ENCODE measurements at regions not wholly inside any gene's neighbourhood (a gene's known extent, or its start where the extent isn't known, plus 50 kb on each side); places are given as distances from the start of the nearest gene placed in this dataset.

DNA sequence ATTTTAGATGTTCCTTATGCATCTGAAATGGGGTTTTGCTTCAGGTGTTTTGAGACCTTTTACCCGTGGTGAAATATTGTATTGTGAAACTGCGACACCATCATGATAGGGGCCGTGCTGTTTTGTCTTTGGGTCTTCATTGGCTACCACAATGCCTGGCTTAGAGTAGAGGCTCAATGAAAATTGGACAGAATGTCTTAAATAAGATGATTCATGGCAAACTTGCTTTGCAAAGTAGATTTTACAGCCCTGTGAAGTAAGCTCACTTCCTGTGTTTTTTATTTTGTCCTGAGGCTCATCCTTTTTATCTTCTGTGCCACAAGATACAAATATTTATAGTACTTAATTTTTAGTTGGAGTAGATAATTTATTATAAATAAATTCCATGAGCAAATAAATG is 111.3 kb upstream of the FRMD6 start:
- no peak for DNase-seq (ENCODE audit: low read depth in 2 of 3, low spot score in 1 of 3)

DNA sequence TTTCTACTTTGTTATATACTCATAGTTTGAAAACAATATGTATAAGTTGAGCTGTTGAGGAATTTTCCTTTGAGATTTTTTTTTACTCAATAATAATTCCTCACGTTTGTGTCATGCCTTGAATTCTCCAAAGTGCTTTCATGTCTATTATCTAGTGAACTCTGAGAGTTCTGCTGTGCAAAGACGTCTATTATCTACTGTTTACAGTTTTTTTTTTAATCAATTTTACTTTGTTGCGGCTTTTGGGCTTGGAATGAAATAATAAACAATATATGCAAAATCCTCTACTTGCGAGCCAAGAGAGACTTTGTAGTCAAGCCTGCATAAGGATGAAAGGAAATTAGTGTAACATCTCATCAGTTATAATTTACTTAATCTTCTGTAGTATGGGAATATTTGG is 107.2 kb upstream of the FRMD6 start:
- no peak for DNase-seq (ENCODE audit: low read depth in 2 of 3, low spot score in 1 of 3)

DNA sequence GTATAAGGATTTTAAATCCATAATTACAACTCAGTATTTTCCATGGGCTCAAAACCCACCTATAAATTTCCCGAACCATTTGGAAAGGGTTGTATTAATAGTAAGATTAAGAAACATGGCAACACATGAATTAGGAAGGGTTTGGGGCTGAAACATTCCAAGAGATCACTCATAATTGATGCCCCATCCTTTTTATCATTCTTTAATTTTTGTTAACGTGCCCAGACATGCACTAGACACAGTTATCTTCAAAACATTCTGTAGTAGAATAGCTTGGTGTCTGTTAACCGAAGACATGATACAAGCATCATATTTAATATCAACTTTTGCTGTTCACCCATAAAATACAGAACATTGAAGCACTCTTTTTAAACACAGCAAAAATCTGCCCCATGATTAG is 106.8 kb upstream of the FRMD6 start:
- no peak for DNase-seq (ENCODE audit: low read depth in 2 of 3, low spot score in 1 of 3)

DNA sequence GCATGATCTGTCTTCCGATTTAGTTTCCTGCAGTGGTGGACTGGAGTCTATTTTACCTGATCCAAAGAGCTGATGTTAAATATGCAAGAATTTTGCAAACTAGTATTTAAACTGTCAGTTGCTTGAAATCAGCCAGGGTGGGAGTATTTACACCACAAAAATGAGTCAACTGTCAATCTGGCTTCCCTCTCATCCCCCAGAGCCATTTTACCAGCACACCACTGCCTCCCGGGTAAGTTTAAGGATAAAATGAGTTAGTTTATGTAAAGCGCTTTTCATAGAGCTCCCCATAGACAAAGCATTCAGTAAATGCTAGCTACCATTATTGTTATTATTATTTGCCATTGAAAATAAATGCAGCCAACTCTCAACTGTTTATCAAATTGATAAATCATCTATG is 106.3 kb upstream of the FRMD6 start:
- no peak for DNase-seq (ENCODE audit: low read depth in 2 of 3, low spot score in 1 of 3)

DNA sequence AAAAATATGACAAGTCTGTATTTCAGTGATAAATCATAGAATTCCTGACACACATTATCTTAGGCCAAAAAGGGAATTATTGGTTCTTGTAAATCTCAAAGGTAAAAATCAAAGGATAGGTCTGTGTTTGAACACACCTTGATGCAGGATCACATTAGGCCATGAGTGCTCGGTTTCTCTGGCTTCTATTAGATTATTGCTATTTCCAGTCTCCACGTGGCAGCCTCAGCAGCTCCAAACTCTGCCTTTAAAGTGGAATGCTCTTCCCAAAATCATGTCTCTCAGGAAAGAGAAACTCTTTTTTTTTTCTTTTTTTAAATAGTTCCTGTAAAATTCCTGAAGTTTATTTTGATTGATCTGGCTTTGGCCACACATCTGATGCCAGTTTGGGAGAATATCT is 105.6 kb upstream of the FRMD6 start:
- DNase-seq (ENCODE audit: low read depth in 2 of 3, low spot score in 1 of 3) = no peak

DNA sequence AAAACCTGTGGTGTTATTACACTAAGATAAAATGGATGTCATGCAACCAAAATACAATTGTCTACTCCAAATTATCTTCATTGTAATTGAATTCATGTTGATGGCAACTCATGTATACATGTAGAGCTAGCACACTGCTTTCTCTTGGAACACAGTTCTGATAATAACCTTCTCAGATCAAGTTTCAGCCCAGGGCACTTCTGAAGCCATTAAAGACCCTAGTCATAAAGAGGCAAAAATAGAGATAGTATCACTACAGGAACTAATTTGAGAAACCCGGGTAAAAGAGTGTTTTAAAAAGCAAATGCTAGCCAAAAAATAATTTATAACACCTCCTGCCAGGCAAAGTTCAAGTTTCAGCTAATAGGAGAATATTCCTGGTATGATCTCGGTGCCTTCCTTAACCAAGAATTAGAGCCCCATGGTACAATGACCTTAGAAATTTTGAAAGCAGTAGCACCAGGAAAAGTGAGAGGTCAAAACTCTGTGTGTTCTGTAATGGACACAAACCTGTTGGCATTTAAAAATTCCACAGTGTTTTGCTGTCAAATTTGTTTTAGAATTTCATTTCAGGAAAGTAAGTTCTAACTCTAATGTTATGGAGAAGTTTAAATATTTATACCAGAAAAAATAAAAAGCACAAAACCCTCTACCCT is 105.0 kb upstream of the FRMD6 start:
- no peak for DNase-seq (ENCODE audit: low read depth in 2 of 3, low spot score in 1 of 3)

DNA sequence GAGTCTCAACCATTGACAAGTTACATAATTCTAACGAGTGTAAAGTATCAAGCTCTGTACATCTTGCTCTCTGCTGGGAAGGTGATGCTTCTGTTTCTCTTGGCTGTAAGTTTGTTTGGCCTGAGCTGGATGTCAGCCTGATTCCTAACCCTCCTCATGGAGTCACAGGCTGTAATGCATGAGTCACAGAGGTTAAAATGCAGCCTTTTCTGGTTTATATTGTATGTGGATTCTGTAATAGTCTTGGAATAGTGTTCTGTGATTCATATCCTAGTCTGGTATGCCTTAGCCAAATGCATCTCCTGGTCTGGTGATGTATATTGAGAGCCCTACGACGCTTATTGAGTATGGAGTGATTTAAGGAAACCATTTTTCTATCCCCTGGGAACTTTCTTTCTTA is 104.5 kb upstream of the FRMD6 start:
- DNase-seq (ENCODE audit: low read depth in 2 of 3, low spot score in 1 of 3) = no peak

DNA sequence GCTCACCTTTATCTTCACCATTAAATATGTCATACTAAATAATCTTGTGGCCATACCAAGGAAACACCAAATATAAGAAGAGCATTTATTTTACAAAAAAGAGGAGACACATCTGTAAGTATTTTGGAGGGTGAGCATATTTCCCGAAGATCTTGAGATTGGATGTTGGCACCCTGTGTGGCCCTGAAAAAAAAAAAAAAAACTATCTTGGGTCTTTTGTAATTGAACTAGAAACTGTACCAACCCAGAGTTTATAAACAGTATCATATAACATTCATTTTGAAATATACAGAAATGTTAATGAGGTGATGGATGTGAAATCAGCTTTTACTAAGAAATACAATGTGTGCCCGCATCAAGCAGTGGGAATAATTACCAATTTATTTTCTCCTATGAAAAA is 104.0 kb upstream of the FRMD6 start:
- DNase-seq (ENCODE audit: low read depth in 2 of 3, low spot score in 1 of 3) = no peak

DNA sequence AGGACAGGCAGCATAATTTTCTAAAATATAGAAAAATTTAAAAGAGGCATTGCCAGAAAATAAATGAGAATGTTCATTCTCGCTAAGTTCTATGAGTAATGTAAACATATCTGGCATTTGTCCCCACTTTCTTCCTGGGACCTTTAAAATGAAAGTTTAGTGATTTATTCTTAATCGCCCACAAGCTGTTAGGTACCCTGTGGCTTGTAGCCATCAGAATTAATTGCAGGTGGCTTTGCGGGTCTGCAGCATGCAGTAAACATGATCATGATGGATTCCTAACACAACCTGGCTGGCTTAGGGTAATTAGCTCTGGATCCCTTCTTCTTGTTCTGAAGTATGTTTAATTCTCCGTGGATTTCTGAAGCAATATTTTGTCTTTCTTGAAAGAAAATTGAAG is 103.5 kb upstream of the FRMD6 start:
- DNase-seq (ENCODE audit: low read depth in 2 of 3, low spot score in 1 of 3) = no peak

DNA sequence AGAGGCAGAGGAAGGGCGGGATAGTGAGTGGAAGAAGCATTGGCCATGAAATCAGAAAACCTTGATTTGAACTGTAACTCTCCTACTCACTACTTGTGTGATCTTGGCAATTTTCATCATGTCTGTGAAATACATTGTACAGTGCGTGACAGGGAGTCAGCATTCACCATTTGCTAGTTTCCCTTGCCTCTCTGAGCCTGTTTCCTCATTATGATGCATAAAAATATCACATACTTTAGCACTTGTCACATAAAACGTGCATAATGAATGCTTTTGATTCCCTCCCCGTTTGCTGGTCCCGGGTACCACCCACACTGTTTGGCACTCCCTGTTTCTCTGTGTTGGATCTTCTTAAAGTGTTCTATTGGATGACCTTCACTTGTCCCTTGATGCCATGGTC is 101.1 kb upstream of the FRMD6 start:
- DNase-seq (ENCODE audit: low read depth in 2 of 3, low spot score in 1 of 3) = no peak

DNA sequence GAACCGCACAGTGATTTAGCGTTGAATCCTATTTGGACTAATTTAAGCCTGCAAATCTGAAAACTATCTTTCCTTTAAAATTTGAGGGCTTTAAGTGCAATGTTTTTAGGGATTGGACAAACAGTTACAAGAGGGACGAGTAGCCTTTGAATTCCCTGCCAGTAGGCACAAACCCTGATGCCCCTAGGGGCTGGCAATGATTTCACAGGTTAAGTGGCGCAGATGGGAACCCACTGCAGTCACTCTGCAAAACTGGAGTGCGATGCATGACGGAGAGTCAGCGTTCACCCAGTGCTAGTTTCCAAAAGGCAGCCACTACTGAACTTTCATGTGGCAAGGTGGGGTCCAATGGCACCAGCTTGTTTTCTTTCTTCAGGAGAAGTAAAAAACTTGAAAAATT is 99.4 kb upstream of the FRMD6 start:
- DNase-seq (ENCODE audit: low read depth in 2 of 3, low spot score in 1 of 3) = no peak

DNA sequence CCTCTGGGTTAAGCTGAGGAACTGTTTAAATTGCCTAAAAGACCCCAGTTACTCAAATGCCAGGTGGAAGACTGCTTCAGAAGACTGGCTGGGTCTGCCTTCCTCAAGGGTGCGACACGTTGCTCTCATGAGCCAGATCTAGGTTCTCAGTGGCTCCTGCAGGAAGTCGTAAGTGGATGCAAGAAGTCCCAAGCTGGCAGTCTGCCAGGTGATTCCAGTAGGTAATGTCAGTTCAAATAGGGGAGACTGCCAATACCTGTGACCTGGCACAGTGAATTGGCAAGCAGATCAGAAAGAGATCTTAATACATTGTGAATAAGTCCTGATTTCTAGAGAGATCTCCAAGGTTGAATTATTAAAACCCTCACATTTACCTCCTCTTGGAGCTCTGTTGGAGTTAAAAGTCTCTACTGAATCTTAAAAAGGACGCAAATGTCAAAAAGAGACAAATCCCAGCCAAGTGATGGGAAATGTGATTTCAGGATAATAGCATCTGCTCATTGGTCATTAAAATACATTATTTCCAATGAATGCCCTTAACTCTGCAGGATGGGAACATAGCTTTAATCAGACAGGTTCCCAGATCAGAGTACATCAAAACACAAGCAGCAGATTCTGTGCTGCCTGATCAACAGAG is 98.8 kb upstream of the FRMD6 start:
- no peak for DNase-seq (ENCODE audit: low read depth in 2 of 3, low spot score in 1 of 3)

DNA sequence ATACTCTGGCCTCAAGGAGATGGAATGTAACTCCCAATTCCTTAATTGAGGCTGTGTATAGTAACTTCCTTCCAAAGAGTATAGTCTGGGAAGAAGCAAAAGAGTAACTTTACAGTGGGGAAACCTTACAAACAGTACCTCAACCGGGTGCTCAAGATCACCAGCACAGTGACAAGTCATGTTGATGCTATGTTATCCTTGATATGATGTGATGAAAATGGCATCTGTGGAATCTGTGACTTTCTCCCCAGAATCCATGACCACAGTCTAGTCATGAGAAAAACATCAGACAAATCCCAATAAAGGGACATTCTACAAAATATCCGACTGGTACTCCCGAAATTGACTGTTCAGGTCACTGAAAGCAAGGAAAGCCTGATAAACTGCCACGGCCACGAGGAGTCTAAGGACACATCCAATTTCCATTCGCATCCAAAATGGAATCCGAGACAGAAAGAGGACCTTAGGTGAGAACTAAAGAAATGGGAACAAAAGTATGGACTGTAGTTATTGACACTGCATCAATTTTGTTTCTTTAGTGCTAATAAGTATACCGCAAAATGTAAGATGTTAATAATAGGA is 97.3 kb upstream of the FRMD6 start:
- DNase-seq (ENCODE audit: low read depth in 2 of 3, low spot score in 1 of 3) = no peak

DNA sequence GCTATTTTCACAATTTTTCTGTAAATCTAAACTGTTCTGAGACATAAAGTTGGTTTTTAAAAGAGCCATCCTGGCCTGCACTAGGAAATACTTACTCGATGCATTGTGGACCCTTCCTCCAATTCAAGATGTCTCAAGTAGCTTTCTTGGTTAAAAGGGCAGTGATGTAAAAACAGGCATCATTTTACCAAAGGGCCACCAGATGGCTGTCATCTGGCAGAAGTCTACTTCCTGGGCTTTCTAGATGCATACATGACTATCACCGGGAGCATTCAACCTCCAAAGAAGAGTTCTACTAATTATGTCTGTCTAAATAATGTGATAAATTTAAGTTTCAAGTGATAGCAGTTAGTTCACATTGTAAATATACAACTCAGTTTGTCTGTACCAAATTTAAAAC is 96.8 kb upstream of the FRMD6 start:
- DNase-seq (ENCODE audit: low read depth in 2 of 3, low spot score in 1 of 3) = no peak

DNA sequence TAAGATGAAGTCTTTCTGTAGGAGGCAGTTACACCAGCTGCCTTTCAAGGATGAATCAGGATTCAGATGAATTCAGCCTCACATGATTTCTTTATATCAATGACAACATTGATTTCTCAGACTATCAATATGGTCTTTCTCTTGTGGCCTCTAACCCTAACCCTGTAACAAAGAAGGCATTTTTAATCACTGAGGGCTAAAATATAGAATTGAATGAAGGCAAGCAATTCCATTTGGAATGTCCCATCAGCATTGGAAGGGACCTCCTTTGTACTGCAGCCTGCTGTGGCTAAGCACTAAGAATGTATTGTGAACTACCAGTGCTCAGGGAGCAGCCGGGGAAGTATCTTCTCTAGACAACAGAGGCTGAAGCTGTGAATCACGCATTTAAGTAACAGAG is 90.6 kb upstream of the FRMD6 start:
- DNase-seq (ENCODE audit: low read depth in 2 of 3, low spot score in 1 of 3) = no peak

DNA sequence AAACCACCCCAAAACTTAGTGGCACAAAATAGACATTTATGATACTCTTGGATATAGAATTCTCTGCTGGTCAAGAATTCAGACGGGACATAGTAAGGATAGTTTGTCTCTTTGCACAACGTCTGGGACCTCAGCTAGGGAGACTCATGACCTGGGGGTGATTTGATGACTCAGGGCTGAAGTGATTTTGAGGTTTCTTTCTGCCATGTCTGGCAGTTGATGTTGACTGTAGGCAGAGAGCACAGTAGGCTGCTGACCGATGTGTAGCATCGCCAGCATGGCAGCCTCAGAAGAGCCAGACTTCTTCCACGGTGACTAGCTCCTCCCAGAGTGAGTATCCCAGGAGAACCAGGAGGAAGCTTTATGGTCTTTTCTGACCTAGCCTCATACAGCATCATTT is 88.9 kb upstream of the FRMD6 start:
- no peak for DNase-seq (ENCODE audit: low read depth in 2 of 3, low spot score in 1 of 3)

DNA sequence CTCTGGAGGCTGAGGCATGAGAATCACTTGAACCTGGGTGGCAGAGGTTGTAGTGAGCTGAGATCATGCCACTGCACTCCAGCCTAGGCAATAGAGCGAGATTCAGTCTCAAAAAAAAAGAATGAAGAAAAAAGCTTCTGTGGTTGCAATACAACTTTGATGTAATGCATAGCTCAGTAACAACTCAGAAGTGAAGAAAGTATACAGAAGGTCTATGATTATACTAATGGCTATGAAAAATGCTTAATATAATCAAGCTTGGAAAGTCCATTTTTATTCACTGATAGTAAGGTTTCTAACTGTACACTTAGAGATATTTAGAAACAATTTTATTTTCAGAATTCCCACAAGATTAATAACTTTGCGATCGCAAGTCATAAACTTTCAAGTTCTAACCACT is 88.2 kb upstream of the FRMD6 start:
- DNase-seq (ENCODE audit: low read depth in 2 of 3, low spot score in 1 of 3) = no peak

DNA sequence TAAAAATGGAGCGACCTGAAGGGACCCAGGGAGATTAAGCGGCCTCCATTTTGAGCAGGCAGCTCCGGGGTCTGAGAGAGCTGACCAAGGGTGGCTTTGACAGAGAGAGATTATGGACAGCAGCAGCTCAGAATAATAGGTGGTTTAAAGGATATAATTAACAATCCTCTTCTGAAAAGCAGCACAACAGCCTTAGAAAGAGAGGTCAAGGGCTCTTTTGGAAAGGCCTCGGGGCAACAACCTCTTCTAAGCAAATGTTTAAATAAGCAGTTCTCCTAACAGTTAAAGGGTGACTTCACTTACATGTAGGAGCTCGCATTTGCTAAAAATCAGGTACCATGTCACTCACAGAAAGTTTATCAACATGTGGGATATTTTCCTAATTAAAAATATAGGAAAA is 87.2 kb upstream of the FRMD6 start:
- DNase-seq (ENCODE audit: low read depth in 2 of 3, low spot score in 1 of 3) = no peak

DNA sequence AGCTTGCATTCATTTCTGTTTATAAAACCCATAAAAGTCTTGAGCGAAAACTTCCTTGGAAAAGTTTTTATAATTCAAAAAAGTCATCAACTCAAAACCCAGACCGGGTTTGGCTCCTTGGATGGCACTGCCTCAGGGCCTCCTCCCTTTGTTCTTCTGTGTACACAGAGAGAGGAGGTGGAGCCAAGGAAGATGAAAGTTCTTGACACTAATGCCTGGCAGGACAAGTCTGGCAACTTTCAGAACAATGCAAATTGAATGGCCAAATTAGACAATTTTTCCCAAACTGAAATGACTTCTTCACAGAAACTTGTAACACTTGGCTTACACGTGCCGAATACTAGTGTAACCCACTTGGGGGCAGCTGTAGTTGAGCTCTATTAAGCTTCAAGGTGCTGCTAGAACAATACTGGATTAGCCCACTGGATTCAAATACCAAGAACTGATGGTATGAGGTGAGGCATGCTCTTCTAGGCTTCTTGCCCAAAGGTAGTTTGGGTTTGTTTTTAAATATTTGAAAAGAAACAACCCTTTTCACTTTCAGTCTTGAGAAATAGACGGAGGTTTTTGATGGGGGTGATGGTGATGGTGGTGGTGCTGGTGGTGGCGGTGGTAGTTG is 86.6 kb upstream of the FRMD6 start:
- DNase-seq (ENCODE audit: low read depth in 2 of 3, low spot score in 1 of 3) = no peak

DNA sequence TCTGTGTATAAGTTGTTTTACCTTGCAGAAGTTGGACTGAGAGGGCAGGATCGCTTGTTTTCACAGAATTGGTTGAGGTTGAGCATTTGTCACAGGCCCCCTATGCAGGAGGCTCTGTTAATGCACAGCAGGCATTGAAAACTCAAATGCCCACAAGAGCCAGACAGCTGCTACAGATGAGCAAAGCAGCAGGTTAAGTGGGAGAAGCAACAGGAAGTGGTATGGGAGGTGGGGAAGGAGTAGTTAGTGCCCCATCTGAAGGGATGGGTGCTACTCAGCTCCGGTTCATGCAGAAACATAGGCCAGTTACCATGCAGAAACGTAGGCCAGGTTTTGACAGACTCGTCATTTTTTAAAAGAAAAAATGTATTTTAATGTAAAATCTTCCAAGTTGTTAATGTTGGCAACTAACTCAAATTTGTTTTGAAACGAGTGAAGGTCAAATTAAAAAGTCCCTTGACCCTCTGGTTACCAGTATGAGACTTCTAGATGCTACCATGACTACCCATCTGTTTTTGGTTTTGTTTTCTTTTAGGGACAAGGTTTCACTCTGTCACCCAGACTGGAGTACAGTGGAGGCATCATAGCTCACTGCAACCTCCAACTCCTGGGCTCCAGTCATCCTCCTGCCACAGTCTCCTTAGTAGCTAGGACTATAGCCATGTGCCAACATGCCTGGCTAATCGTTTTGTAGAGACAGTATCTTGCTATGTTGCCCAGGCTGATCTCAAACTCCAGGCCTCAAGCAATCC is 84.7 kb upstream of the FRMD6 start:
- no peak for DNase-seq (ENCODE audit: low read depth in 2 of 3, low spot score in 1 of 3)

DNA sequence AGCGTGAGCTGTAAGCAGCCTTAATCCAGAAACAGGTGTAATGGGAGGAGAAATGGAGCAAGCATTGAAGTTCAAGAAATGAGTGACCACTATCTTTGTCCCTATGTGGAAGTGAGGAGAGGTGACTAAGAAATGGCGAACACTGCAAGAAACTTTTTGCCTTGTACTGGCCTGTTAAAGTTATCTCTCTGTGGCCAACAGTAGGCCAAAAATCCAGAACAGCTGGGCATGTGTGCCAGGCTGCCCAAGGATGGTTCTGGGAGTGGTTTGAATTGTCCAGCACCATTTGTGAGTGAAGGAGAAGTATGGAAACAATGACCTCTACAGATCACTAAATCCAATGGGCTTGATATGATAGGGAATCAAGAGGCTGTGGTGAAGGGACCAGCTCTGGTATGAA is 83.3 kb upstream of the FRMD6 start:
- DNase-seq (ENCODE audit: low read depth in 2 of 3, low spot score in 1 of 3) = no peak

DNA sequence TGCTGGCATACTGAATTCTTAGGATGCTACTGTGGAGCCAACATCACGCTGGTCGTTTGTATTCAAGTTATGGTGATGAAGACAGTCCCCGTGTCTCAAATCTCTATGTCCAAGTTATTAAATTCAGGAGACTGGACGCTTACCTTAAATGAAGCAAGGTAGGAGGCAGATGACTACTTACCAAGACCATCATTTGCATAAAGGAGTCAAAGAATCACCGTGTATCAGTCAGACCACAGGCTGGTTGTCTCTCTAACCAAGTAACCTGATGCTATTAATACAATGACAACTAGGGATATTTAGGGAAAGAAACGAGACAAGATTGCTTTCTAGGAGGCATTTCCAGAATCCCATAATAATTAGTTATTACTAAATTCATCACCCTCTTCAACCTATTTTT is 78.1 kb upstream of the FRMD6 start:
- no peak for DNase-seq (ENCODE audit: low read depth in 2 of 3, low spot score in 1 of 3)

Data from stimulated activated CD4-positive, alpha-beta T cell treated with anti-CD3 and anti-CD28 coated beads, Interleukin-12 subunit alpha, Interleukin-12 subunit beta, amount 100 ng/mL, for 48 hours (primary cell).